HepG2 (cell line): ENCODE measurements at regions not wholly inside any gene's neighbourhood (a gene's known extent, or its start where the extent isn't known, plus 50 kb on each side); places are given as distances from the start of the nearest gene placed in this dataset.

Source experiments
- ATAC-seq: fragments of 200-7000 bp; cut with Tn5 transposase; 3 replicates; pipeline ENCODE4 v1.9.1; 2020; ENCODE audit warnings: mild to moderate bottlenecking, moderate library complexity
- BruUV-seq: library from RNA; stranded (reverse); fragments of 400-500 nt; replicated peaks from 2 replicates; lab custom pipeline; 2021; lab: Mats Ljungman, UMichigan
- CTCF ChIA-PET: fragments of 300-600 bp; formaldehyde crosslinking; extraction: SDS; loops from one replicate; lab custom pipeline; 2021; ENCODE audit warnings: low total read pairs, inconsistent platforms, low intra/inter-chr PET ratio; lab: Yijun Ruan, JAX
- POLR2A ChIA-PET: fragments of 350-600 bp; sonication (Branson Sonifier 250); formaldehyde crosslinking; loops from one replicate; lab custom pipeline; 2020; ENCODE audit warnings: antibody characterized with exemption, inconsistent platforms; lab: Yijun Ruan, JAX
- DNase-seq: peaks from one replicate; pipeline ENCODE4 v3.0.0-alpha.2; 2015; ENCODE audit warnings: low spot score
- FAIRE-seq: peaks from 3 replicates; lab custom pipeline; 2011; peaks lifted over from hg19 to GRCh38; lab: Jason Lieb, UNC
- H2AFZ ChIP-seq: one replicate; pipeline ENCODE4 v1.6.1; 2011; ENCODE audit warnings: low read length, inconsistent platforms
- H3K27ac ChIP-seq: fragments of 300-600 bp; 3 replicates; pipeline ENCODE4 v1.8.0; 2011; ENCODE audit warnings: mixed run types, mild to moderate bottlenecking, mixed read lengths, low read length, inconsistent platforms; ENCODE audit not compliant: insufficient read depth; ENCODE audit errors: extremely low read length
- H3K27me3 ChIP-seq, 2 experiments: fragments of 200-600 bp in 1 of 2; 2 replicates in 1 of 2; 3 replicates in 1 of 2; pipeline versions ENCODE4 v1.6.0 to v1.8.0; 2011; ENCODE audit warnings: low read length in 2 of 2, mild to moderate bottlenecking in 2 of 2, moderate library complexity in 2 of 2, inconsistent platforms in 1 of 2; ENCODE audit not compliant: insufficient read depth in 2 of 2, control insufficient read depth in 1 of 2
- H3K36me3 ChIP-seq, 2 experiments: fragments of 200-600 bp in 1 of 2; replicated peaks in 1 of 2; 2 replicates in 1 of 2; 3 replicates in 1 of 2; pipeline versions ENCODE4 v1.5.1 to v1.8.0; 2011; ENCODE audit warnings: low read length in 2 of 2, inconsistent platforms in 1 of 2; ENCODE audit not compliant: insufficient read depth in 2 of 2, control insufficient read depth in 1 of 2
- H3K4me1 ChIP-seq: 2 replicates; pipeline ENCODE4 v1.5.1; 2012; ENCODE audit warnings: low read length, inconsistent platforms; ENCODE audit not compliant: insufficient read depth
- H3K4me2 ChIP-seq: 2 replicates; pipeline ENCODE4 v1.6.0; 2011; ENCODE audit warnings: low read depth, low read length, inconsistent platforms
- H3K4me3 ChIP-seq, 3 experiments: fragments of 200-600 bp in 1 of 3; sonication (generic), shearing (Covaris generic) in 1 of 3; replicated peaks in 1 of 3; 2 replicates each; pipeline ENCODE4 v1.5.1; 2011 to 2016; ENCODE audit warnings: low read length in 3 of 3, inconsistent platforms in 2 of 3, low read depth in 2 of 3, mild to moderate bottlenecking in 2 of 3, control low read depth in 1 of 3, mixed read lengths in 1 of 3; ENCODE audit not compliant: insufficient read depth in 1 of 3
- H3K79me2 ChIP-seq: one replicate; pipeline ENCODE4 v1.6.1; 2011; ENCODE audit warnings: low read length, inconsistent platforms; ENCODE audit not compliant: insufficient read depth
- H3K9ac ChIP-seq: 2 replicates; pipeline ENCODE4 v1.6.0; 2011; ENCODE audit warnings: mild to moderate bottlenecking, low read depth, low read length, inconsistent platforms; ENCODE audit not compliant: insufficient read depth
- H3K9me3 ChIP-seq: 2 replicates; pipeline ENCODE4 v1.5.1; 2012; ENCODE audit warnings: mild to moderate bottlenecking, low read length
- H4K20me1 ChIP-seq: 2 replicates; pipeline ENCODE4 v1.6.0; 2011; ENCODE audit warnings: inconsistent platforms, mild to moderate bottlenecking, low read length, moderate library complexity; ENCODE audit not compliant: insufficient read depth
- CTCF ChIP-seq: sonication (generic); formaldehyde crosslinking; IDR thresholded peaks from 2 replicates; pipeline ENCODE4 v1.5.0; 2020; ENCODE audit warnings: mild to moderate bottlenecking, missing genetic modification reagents, moderate library complexity
- FOSL2 ChIP-seq: sonication (generic); formaldehyde crosslinking; IDR thresholded peaks from 2 replicates; pipeline ENCODE4 v1.4.0; 2020; ENCODE audit warnings: missing genetic modification reagents
- SALL1 ChIP-seq: sonication (generic); formaldehyde crosslinking; IDR thresholded peaks from 2 replicates; pipeline ENCODE4 v1.8.0; 2022; ENCODE audit warnings: mild to moderate bottlenecking, missing genetic modification reagents
- STAG1 ChIP-seq: sonication (generic); formaldehyde crosslinking; IDR thresholded peaks from 2 replicates; pipeline ENCODE4 v1.4.0; 2020; ENCODE audit warnings: missing genetic modification reagents
- ZFP41 ChIP-seq: sonication (generic); formaldehyde crosslinking; IDR thresholded peaks from 2 replicates; pipeline ENCODE4 v1.4.0; 2020; ENCODE audit warnings: mild to moderate bottlenecking, missing genetic modification reagents, borderline replicate concordance
- ZFX ChIP-seq: sonication (generic); formaldehyde crosslinking; IDR thresholded peaks from 2 replicates; pipeline ENCODE4 v1.4.0; 2020; ENCODE audit warnings: mild to moderate bottlenecking, low read depth, missing genetic modification reagents, moderate library complexity
- ZNF256 ChIP-seq: sonication (generic); formaldehyde crosslinking; conservative IDR thresholded peaks from 2 replicates; pipeline ENCODE4 v1.4.0; 2020; ENCODE audit warnings: missing genetic modification reagents
- ZNF274 ChIP-seq: sonication (generic); formaldehyde crosslinking; IDR thresholded peaks from 2 replicates; pipeline ENCODE4 v1.5.1; 2020; ENCODE audit warnings: mild to moderate bottlenecking, missing genetic modification reagents
- ZNF746 ChIP-seq: sonication (generic); formaldehyde crosslinking; IDR thresholded peaks from 2 replicates; pipeline ENCODE4 v1.8.0; 2022; ENCODE audit warnings: mild to moderate bottlenecking, missing genetic modification reagents
- ZNF768 ChIP-seq: sonication (generic); formaldehyde crosslinking; IDR thresholded peaks from 2 replicates; pipeline ENCODE4 v1.4.0; 2020; ENCODE audit warnings: missing genetic modification reagents
- WGBS: methylation state at CpG from one replicate; pipeline ENCODE4 v1.1.6; 2017; ENCODE audit warnings: low lambda C conversion rate; 5-methylcytosine and 5-hydroxymethylcytosine counted together
- in situ Hi-C: cut with HindIII; loops from 2 replicates; pipeline ENCODE4 v1.10.0; 2017; ENCODE audit warnings: low pct_unique_long_range_greater_than_20kb; ENCODE audit not compliant: extremely low pct_ligation_motif_present
- intact Hi-C: fragments of 100-400 bp; cut with micrococcal nuclease; formaldehyde crosslinking; loops from one replicate; pipeline ENCODE4 v1.10.0; 2022; ENCODE audit not compliant: unreplicated experiment

- no peak for FAIRE-seq
These were observed 87.4 kb upstream of the LHX1 start for GRCh38 chr17:36849871-36850348.

DNA sequence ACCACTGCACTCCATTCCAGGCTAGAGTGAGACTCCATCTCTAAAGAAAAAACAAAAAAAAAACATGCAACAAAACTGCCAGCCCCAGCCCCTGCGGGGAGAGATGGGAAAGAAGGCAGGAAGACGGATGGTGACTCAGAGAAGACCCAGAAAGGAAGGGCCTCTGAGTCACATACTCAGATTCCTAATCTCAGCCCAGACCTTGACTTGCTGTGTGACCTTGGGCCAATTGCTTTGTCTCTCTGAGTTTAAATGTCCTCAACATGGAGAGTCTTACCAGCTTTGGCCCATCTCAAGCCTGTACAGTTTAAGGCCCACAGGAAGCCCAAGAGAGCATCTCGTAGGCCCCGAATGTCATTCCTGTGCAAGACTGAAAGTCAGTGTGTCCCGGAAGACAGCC, 86.5 kb upstream of the LHX1 start:
- Histone ChIP-seq H3K79me2 (no peaks in the 10 kb centered on the region), H3K4me2 (no peak overlapping the region), H3K27me3 (peaks cover 2 to 15% of the 10 kb centered on the region in 2 experiments; a peak in 3 of 5 replicates), H3K9me3 (no peaks in the 10 kb centered on the region), H3K4me3 (no peak overlapping the region), H4K20me1 (no peaks in the 10 kb centered on the region), H3K4me1 (0 out of 2 replicates have a peak, but pooled peaks cover 7% of the 10 kb centered on the region), H3K27ac (no peak overlapping the region), H3K9ac (no peak overlapping the region), H3K36me3 (no peaks in the 10 kb centered on the region), H2AFZ (no peak overlapping the region)
- no peak for ATAC-seq
- no TSS peak for BruUV-seq
- ChIA-PET CTCF (no interaction called here), POLR2A (no interaction called here)
- no peak for DNase-seq
- no peak for TF ChIP-seq ZNF256
- TF ChIP-seq ZNF746 (CRISPR knock-in tag) = no peak
- TF ChIP-seq ZNF274 (CRISPR knock-in tag) = no peak
- TF ChIP-seq ZFP41 = no peak
- 0 out of 2 replicates have a peak, but pooled peaks have one; percentile 12 for TF ChIP-seq FOSL2
- TF ChIP-seq SALL1 (CRISPR knock-in tag) = no peak
- peak; percentile 81 for TF ChIP-seq ZNF768 (CRISPR knock-in tag)
- in situ Hi-C loops = no loop called here
- FAIRE-seq = no peak
- WGBS = 32% methylated on average over 5 of the region's 5 CpGs
- intact Hi-C loops = no loop called here

More at GRCh38 chr17:36849871-36850348, 87.4 kb upstream of the LHX1 start:
- Histone ChIP-seq H3K9me3 (no peaks in the 10 kb centered on the region), H4K20me1 (no peaks in the 10 kb centered on the region), H2AFZ (no peak overlapping the region), H3K27me3 (peaks cover 2 to 13% of the 10 kb centered on the region in 2 experiments; a peak in 3 of 5 replicates), H3K79me2 (no peaks in the 10 kb centered on the region), H3K4me1 (0 out of 2 replicates have a peak, but pooled peaks cover 7% of the 10 kb centered on the region), H3K36me3 (no peaks in the 10 kb centered on the region), H3K4me2 (no peak overlapping the region), H3K27ac (no peak overlapping the region), H3K4me3 (no peak overlapping the region), H3K9ac (no peak overlapping the region)
- POLR2A ChIA-PET = no interaction called here
- TF ChIP-seq ZFX (CRISPR knock-in tag) (no peak), STAG1 (CRISPR knock-in tag) (peak; percentile 22; the same call in 1 of the 2 replicates), CTCF (CRISPR knock-in tag) (peak; percentile 42)
- intact Hi-C loops (no loop called here), in situ Hi-C loops (no loop called here)
- CTCF ChIA-PET = no interaction called here
- ATAC-seq (peak; percentile 72), DNase-seq (no peak)
- BruUV-seq = no TSS peak
- 17% methylated on average over 9 of the region's 9 CpGs for WGBS
